WTC11 (cell line): ENCODE measurements at regions not wholly inside any gene's neighbourhood (a gene's known extent, or its start where the extent isn't known, plus 50 kb on each side); places are given as distances from the start of the nearest gene placed in this dataset.

ENCODE experiments used
- ATAC-seq: fragments of 200-7000 bp; cut with Tn5 transposase; 2 replicates; pipeline ENCODE4 v1.10.0; 2021; ENCODE audit warnings: mild to moderate bottlenecking, moderate library complexity
- CTCF ChIA-PET: fragments of 300-600 bp; sonication (Branson Sonifier 250); formaldehyde crosslinking; loops from one replicate; lab custom pipeline; 2021; ENCODE audit warnings: antibody characterized with exemption; lab: Charles Lee
- POLR2A ChIA-PET: fragments of 350-600 bp; sonication (Branson Sonifier 250); formaldehyde crosslinking; loops from one replicate; lab custom pipeline; 2021; ENCODE audit warnings: antibody characterized with exemption; lab: Charles Lee
- DNase-seq: peaks from one replicate; pipeline ENCODE4 v3.0.0; 2021; ENCODE audit warnings: low spot score
- H3K27ac Mint-ChIP-seq: 2 replicates; pipeline ENCODE4 v1.8.0; 2021; ENCODE audit warnings: mixed read lengths
- H3K27me3 Mint-ChIP-seq: 2 replicates; pipeline ENCODE4 v1.8.0; 2021; ENCODE audit warnings: low read depth, mild to moderate bottlenecking, moderate library complexity, mixed read lengths
- H3K36me3 Mint-ChIP-seq: 2 replicates; pipeline ENCODE4 v1.8.0; 2021; ENCODE audit warnings: mixed read lengths
- H3K4me1 Mint-ChIP-seq: 2 replicates; pipeline ENCODE4 v1.8.0; 2022; ENCODE audit warnings: mixed read lengths
- H3K4me3 Mint-ChIP-seq: 2 replicates; pipeline ENCODE4 v1.8.0; 2021; ENCODE audit warnings: mild to moderate bottlenecking, moderate library complexity, mixed read lengths
- H3K9me3 Mint-ChIP-seq: 2 replicates; pipeline ENCODE4 v1.8.0; 2021; ENCODE audit warnings: mixed read lengths
- ATF3 ChIP-seq: sonication (generic); formaldehyde crosslinking; conservative IDR thresholded peaks from 2 replicates; pipeline ENCODE4 v1.8.1; 2022; ENCODE audit warnings: mild to moderate bottlenecking, missing genetic modification reagents
- ESRRA ChIP-seq: sonication (generic); formaldehyde crosslinking; IDR thresholded peaks from 2 replicates; pipeline ENCODE4 v1.8.1; 2022; ENCODE audit warnings: mild to moderate bottlenecking, missing genetic modification reagents, borderline replicate concordance
- GTF2I ChIP-seq: fragments of 250-450 bp; sonication (Bioruptor Pico); conservative IDR thresholded peaks from 2 replicates; pipeline ENCODE4 v1.4.0; 2021; ENCODE audit warnings: mild to moderate bottlenecking
- MAX ChIP-seq: sonication (generic); formaldehyde crosslinking; IDR thresholded peaks from 2 replicates; pipeline ENCODE4 v1.8.0; 2022; ENCODE audit warnings: mild to moderate bottlenecking, missing genetic modification reagents
- NFATC4 ChIP-seq: fragments of 250-450 bp; sonication (Bioruptor Pico); IDR thresholded peaks from 2 replicates; pipeline ENCODE4 v1.9.0; 2021; ENCODE audit warnings: mild to moderate bottlenecking
- NR1H2 ChIP-seq: sonication (generic); formaldehyde crosslinking; IDR thresholded peaks from 2 replicates; pipeline ENCODE4 v1.9.0; 2021; ENCODE audit warnings: mild to moderate bottlenecking, moderate library complexity, missing genetic modification reagents
- PRDM15 ChIP-seq: sonication (generic); formaldehyde crosslinking; IDR thresholded peaks from 2 replicates; pipeline ENCODE4 v1.8.0; 2022; ENCODE audit warnings: missing genetic modification reagents
- RELA ChIP-seq: sonication (generic); formaldehyde crosslinking; IDR thresholded peaks from 2 replicates; pipeline ENCODE4 v1.8.1; 2022; ENCODE audit warnings: missing genetic modification reagents, mild to moderate bottlenecking, borderline replicate concordance
- TEAD4 ChIP-seq: sonication (generic); formaldehyde crosslinking; IDR thresholded peaks from 2 replicates; pipeline ENCODE4 v1.8.0; 2022; ENCODE audit warnings: mild to moderate bottlenecking, missing genetic modification reagents
- ZNF138 ChIP-seq: sonication (generic); formaldehyde crosslinking; conservative IDR thresholded peaks from 2 replicates; pipeline ENCODE4 v1.8.1; 2022; ENCODE audit warnings: mild to moderate bottlenecking, moderate library complexity, missing genetic modification reagents
- ZNF219 ChIP-seq: sonication (generic); formaldehyde crosslinking; IDR thresholded peaks from 2 replicates; pipeline ENCODE4 v1.8.0; 2023; ENCODE audit warnings: missing genetic modification reagents, mild to moderate bottlenecking, borderline replicate concordance
- ZNF263 ChIP-seq: sonication (generic); formaldehyde crosslinking; IDR thresholded peaks from 2 replicates; pipeline ENCODE4 v1.8.1; 2022; ENCODE audit warnings: low read depth, mild to moderate bottlenecking, moderate library complexity, missing genetic modification reagents
- ZNF281 ChIP-seq: sonication (generic); formaldehyde crosslinking; IDR thresholded peaks from 2 replicates; pipeline ENCODE4 v1.8.0; 2023; ENCODE audit warnings: mild to moderate bottlenecking, missing genetic modification reagents
- ZNF317 ChIP-seq: sonication (generic); formaldehyde crosslinking; IDR thresholded peaks from 2 replicates; pipeline ENCODE4 v1.8.1; 2023; ENCODE audit warnings: low read depth, mild to moderate bottlenecking, moderate library complexity, missing genetic modification reagents, borderline replicate concordance
- ZNF512 ChIP-seq: sonication (generic); formaldehyde crosslinking; IDR thresholded peaks from 2 replicates; pipeline ENCODE4 v1.8.1; 2022; ENCODE audit warnings: missing genetic modification reagents, borderline replicate concordance
- TF ChIP-seq, protein P1 (sequence below): sonication (generic); formaldehyde crosslinking; conservative IDR thresholded peaks from 2 replicates; pipeline ENCODE4 v1.8.1; 2023; ENCODE audit warnings: mild to moderate bottlenecking, low read depth, missing genetic modification reagents, moderate library complexity
- TF ChIP-seq, protein P2 (sequence below): sonication (generic); formaldehyde crosslinking; IDR thresholded peaks from 2 replicates; pipeline ENCODE4 v1.8.1; 2023; ENCODE audit warnings: mild to moderate bottlenecking, missing genetic modification reagents, moderate library complexity
- TF ChIP-seq, protein P3 (sequence below): fragments of 250-450 bp; sonication (Bioruptor Pico); IDR thresholded peaks from 2 replicates; pipeline ENCODE4 v1.9.0; 2021; ENCODE audit warnings: moderate library complexity, mild to moderate bottlenecking, inconsistent platforms, borderline replicate concordance
- TF ChIP-seq, protein P4 (sequence below): fragments of 200-600 bp; IDR thresholded peaks from 2 replicates; pipeline ENCODE4 v1.8.0; 2022; ENCODE audit warnings: antibody characterized with exemption
- TF ChIP-seq, protein P5 (sequence below): fragments of 250-450 bp; sonication (Bioruptor Pico); IDR thresholded peaks from 2 replicates; pipeline ENCODE4 v1.9.0; 2021; ENCODE audit warnings: mild to moderate bottlenecking

DNA sequence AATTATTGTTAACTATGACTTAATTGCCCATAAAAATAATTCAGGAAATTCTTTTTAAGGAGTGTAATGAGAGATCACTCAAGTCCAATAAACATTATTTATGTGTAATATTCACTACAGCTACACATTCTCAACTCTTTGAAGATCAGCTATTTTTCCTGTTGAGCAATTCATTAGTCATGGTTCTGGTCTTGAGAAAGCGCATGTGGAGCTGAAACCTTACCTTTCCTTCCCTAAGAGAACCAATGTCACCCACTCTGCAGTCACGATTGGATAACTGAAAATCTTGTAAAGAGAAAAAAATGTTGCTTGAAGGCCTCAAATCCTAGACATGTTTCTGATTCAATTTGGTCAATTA lies 736.9 kb upstream of the MARCKS start:
- ChIA-PET CTCF (no interaction called here), POLR2A (no interaction called here)
- no peak for DNase-seq
- Mint-ChIP-seq H3K36me3 (no peaks in the 10 kb centered on the region), H3K27me3 (no peaks in the 10 kb centered on the region; the same call in 1 of the 2 replicates), H3K9me3 (peaks cover 15% of the 10 kb centered on the region), H3K4me3 (no peak overlapping the region), H3K4me1 (peaks cover 4% of the 10 kb centered on the region), H3K27ac (no peak overlapping the region)
- no peak for ATAC-seq
- TF ChIP-seq NFATC4 (no peak), MAX (CRISPR knock-in tag) (no peak), TEAD4 (no peak), ZNF317 (CRISPR knock-in tag) (no peak), ZNF281 (CRISPR knock-in tag) (no peak), PRDM15 (CRISPR knock-in tag) (no peak), ZNF512 (no peak), ZNF219 (CRISPR knock-in tag) (no peak), NR1H2 (no peak), ESRRA (CRISPR knock-in tag) (no peak), ZNF138 (CRISPR knock-in tag) (no peak), RELA (CRISPR knock-in tag) (no peak), ZNF263 (no peak), ATF3 (CRISPR knock-in tag) (no peak), GTF2I (CRISPR knock-in tag) (no peak)
- TF ChIP-seq, protein P1, sequence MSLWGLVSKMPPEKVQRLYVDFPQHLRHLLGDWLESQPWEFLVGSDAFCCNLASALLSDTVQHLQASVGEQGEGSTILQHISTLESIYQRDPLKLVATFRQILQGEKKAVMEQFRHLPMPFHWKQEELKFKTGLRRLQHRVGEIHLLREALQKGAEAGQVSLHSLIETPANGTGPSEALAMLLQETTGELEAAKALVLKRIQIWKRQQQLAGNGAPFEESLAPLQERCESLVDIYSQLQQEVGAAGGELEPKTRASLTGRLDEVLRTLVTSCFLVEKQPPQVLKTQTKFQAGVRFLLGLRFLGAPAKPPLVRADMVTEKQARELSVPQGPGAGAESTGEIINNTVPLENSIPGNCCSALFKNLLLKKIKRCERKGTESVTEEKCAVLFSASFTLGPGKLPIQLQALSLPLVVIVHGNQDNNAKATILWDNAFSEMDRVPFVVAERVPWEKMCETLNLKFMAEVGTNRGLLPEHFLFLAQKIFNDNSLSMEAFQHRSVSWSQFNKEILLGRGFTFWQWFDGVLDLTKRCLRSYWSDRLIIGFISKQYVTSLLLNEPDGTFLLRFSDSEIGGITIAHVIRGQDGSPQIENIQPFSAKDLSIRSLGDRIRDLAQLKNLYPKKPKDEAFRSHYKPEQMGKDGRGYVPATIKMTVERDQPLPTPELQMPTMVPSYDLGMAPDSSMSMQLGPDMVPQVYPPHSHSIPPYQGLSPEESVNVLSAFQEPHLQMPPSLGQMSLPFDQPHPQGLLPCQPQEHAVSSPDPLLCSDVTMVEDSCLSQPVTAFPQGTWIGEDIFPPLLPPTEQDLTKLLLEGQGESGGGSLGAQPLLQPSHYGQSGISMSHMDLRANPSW: no peak
- TF ChIP-seq, protein P2, sequence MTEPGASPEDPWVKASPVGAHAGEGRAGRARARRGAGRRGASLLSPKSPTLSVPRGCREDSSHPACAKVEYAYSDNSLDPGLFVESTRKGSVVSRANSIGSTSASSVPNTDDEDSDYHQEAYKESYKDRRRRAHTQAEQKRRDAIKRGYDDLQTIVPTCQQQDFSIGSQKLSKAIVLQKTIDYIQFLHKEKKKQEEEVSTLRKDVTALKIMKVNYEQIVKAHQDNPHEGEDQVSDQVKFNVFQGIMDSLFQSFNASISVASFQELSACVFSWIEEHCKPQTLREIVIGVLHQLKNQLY: no peak
- TF ChIP-seq, protein P3, sequence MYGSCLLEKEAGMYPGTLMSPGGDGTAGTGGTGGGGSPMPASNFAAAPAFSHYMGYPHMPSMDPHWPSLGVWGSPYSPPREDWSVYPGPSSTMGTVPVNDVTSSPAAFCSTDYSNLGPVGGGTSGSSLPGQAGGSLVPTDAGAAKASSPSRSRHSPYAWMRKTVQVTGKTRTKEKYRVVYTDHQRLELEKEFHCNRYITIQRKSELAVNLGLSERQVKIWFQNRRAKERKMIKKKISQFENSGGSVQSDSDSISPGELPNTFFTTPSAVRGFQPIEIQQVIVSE (CRISPR knock-in tag): no peak
- TF ChIP-seq, protein P4, sequence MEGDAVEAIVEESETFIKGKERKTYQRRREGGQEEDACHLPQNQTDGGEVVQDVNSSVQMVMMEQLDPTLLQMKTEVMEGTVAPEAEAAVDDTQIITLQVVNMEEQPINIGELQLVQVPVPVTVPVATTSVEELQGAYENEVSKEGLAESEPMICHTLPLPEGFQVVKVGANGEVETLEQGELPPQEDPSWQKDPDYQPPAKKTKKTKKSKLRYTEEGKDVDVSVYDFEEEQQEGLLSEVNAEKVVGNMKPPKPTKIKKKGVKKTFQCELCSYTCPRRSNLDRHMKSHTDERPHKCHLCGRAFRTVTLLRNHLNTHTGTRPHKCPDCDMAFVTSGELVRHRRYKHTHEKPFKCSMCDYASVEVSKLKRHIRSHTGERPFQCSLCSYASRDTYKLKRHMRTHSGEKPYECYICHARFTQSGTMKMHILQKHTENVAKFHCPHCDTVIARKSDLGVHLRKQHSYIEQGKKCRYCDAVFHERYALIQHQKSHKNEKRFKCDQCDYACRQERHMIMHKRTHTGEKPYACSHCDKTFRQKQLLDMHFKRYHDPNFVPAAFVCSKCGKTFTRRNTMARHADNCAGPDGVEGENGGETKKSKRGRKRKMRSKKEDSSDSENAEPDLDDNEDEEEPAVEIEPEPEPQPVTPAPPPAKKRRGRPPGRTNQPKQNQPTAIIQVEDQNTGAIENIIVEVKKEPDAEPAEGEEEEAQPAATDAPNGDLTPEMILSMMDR: no peak
- TF ChIP-seq, protein P5, sequence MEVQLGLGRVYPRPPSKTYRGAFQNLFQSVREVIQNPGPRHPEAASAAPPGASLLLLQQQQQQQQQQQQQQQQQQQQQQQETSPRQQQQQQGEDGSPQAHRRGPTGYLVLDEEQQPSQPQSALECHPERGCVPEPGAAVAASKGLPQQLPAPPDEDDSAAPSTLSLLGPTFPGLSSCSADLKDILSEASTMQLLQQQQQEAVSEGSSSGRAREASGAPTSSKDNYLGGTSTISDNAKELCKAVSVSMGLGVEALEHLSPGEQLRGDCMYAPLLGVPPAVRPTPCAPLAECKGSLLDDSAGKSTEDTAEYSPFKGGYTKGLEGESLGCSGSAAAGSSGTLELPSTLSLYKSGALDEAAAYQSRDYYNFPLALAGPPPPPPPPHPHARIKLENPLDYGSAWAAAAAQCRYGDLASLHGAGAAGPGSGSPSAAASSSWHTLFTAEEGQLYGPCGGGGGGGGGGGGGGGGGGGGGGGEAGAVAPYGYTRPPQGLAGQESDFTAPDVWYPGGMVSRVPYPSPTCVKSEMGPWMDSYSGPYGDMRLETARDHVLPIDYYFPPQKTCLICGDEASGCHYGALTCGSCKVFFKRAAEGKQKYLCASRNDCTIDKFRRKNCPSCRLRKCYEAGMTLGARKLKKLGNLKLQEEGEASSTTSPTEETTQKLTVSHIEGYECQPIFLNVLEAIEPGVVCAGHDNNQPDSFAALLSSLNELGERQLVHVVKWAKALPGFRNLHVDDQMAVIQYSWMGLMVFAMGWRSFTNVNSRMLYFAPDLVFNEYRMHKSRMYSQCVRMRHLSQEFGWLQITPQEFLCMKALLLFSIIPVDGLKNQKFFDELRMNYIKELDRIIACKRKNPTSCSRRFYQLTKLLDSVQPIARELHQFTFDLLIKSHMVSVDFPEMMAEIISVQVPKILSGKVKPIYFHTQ (CRISPR knock-in tag): no peak
